IMR-90 (cell line): ENCODE measurements at regions not wholly inside any gene's neighbourhood (a gene's known extent, or its start where the extent isn't known, plus 50 kb on each side); places are given as distances from the start of the nearest gene placed in this dataset.

ENCODE experiments used
- BHLHE40 ChIP-seq: fragments of 150-350 bp; IDR thresholded peaks from 2 replicates; pipeline ENCODE4 v1.6.1; 2016; ENCODE audit warnings: mild to moderate bottlenecking, low read depth, low read length
- CEBPB ChIP-seq: IDR thresholded peaks from 2 replicates; pipeline ENCODE4 v1.6.1; 2012; ENCODE audit warnings: low read depth, low read length, improper control_type of control experiment
- MAFK ChIP-seq: IDR thresholded peaks from 2 replicates; pipeline ENCODE4 v1.6.1; 2012; ENCODE audit warnings: low read depth, low read length, improper control_type of control experiment
- MXI1 ChIP-seq: IDR thresholded peaks from 2 replicates; pipeline ENCODE4 v1.6.1; 2012; ENCODE audit warnings: low read depth, mild to moderate bottlenecking, low read length, moderate library complexity, borderline replicate concordance
- NFE2L2 ChIP-seq: fragments of 150-350 bp; IDR thresholded peaks from 2 replicates; pipeline ENCODE4 v1.6.1; 2016; ENCODE audit warnings: low read depth, mild to moderate bottlenecking, low read length
- POLR2A ChIP-seq: IDR thresholded peaks from 2 replicates; pipeline ENCODE4 v1.6.1; 2012; ENCODE audit warnings: mild to moderate bottlenecking, low read depth, low read length
- RAD21 ChIP-seq: IDR thresholded peaks from 2 replicates; pipeline ENCODE4 v1.6.1; 2012; ENCODE audit warnings: low read length, improper control_type of control experiment
- RCOR1 ChIP-seq: IDR thresholded peaks from 2 replicates; pipeline ENCODE4 v1.6.1; 2012; ENCODE audit warnings: mild to moderate bottlenecking, low read length, improper control_type of control experiment; ENCODE audit not compliant: insufficient replicate concordance
- RFX5 ChIP-seq: IDR thresholded peaks from 2 replicates; pipeline ENCODE4 v1.8.0; 2012; ENCODE audit warnings: low read depth, mild to moderate bottlenecking, low read length, moderate library complexity
- SMC3 ChIP-seq: fragments of 150-350 bp; IDR thresholded peaks from 2 replicates; pipeline ENCODE4 v1.6.1; 2016; ENCODE audit warnings: low read depth, mild to moderate bottlenecking, antibody characterized with exemption, low read length, moderate library complexity
- USF2 ChIP-seq: fragments of 150-350 bp; IDR thresholded peaks from 2 replicates; pipeline ENCODE4 v1.6.1; 2017; ENCODE audit warnings: mild to moderate bottlenecking, antibody characterized with exemption, low read length, low read depth
- TF ChIP-seq, protein P1 (sequence below): conservative IDR thresholded peaks from 2 replicates; pipeline ENCODE4 v1.5.1; 2012; ENCODE audit warnings: mild to moderate bottlenecking, low read depth, low read length, improper control_type of control experiment
- TF ChIP-seq, protein P2 (sequence below): fragments of 150-350 bp; IDR thresholded peaks from 2 replicates; pipeline ENCODE4 v1.6.1; 2016; ENCODE audit warnings: low read depth, mild to moderate bottlenecking, low read length, moderate library complexity, borderline replicate concordance

DNA sequence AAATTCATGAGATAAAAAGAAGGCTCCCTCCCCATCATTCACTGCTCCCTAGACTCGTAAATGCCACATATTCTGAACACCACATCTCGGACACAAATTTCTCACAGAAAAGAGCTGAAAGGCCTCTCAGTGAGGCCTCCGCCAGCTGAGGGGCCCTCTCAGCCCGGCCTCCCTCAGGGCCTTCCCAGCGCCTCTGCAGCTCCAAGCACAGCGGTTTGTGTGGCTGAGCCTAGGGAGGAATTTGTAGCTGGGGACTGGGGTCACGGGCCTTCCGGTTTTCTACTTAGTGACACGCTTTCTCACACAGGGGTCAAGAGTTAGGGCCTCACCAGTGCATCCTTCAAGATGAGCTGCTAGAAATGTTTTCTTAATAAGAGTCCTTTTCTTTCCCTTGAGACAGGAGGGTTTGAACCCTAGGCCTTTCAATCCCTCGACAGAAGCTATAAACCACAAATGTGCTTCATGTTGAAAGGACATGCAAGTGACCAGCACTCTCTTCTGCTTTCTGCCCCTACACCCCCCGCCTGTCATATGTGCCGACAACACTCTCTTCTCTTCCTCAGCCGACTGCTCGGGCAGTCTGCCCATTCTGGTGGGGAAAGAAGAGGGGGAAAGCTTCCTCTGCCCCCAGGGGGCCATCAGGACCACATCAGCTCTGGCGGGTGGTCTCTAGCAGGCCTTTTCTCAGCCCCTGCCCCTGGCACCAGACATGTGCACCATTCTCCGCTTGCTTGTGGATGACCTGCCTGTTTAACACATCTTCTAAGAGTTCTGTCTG lies 104.9 kb downstream of the CHIC2 start:
- TF ChIP-seq BHLHE40 = no peak
- TF ChIP-seq, protein P1, sequence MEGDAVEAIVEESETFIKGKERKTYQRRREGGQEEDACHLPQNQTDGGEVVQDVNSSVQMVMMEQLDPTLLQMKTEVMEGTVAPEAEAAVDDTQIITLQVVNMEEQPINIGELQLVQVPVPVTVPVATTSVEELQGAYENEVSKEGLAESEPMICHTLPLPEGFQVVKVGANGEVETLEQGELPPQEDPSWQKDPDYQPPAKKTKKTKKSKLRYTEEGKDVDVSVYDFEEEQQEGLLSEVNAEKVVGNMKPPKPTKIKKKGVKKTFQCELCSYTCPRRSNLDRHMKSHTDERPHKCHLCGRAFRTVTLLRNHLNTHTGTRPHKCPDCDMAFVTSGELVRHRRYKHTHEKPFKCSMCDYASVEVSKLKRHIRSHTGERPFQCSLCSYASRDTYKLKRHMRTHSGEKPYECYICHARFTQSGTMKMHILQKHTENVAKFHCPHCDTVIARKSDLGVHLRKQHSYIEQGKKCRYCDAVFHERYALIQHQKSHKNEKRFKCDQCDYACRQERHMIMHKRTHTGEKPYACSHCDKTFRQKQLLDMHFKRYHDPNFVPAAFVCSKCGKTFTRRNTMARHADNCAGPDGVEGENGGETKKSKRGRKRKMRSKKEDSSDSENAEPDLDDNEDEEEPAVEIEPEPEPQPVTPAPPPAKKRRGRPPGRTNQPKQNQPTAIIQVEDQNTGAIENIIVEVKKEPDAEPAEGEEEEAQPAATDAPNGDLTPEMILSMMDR = no peak
- TF ChIP-seq, protein P2, sequence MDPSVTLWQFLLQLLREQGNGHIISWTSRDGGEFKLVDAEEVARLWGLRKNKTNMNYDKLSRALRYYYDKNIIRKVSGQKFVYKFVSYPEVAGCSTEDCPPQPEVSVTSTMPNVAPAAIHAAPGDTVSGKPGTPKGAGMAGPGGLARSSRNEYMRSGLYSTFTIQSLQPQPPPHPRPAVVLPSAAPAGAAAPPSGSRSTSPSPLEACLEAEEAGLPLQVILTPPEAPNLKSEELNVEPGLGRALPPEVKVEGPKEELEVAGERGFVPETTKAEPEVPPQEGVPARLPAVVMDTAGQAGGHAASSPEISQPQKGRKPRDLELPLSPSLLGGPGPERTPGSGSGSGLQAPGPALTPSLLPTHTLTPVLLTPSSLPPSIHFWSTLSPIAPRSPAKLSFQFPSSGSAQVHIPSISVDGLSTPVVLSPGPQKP = no peak
- no peak for TF ChIP-seq POLR2A
- TF ChIP-seq CEBPB = no peak
- no peak for TF ChIP-seq RFX5
- no peak for TF ChIP-seq RAD21
- TF ChIP-seq USF2 = no peak
- TF ChIP-seq SMC3 = no peak
- TF ChIP-seq MAFK = no peak
- TF ChIP-seq RCOR1 = no peak
- TF ChIP-seq MXI1 = no peak
- no peak for TF ChIP-seq NFE2L2
